MM.1S (cell line): ENCODE measurements at regions not wholly inside any gene's neighbourhood (a gene's known extent, or its start where the extent isn't known, plus 50 kb on each side); places are given as distances from the start of the nearest gene placed in this dataset.

Experiments used
- CTCF ChIP-seq: fragments of 300-600 bp; sonication (generic); IDR thresholded peaks from 2 replicates; pipeline ENCODE4 v1.5.1; 2016; ENCODE audit warnings: antibody characterized with exemption, low read length, mixed read lengths
- EZH2phosphoT487 ChIP-seq: fragments of 300-600 bp; sonication (generic); IDR thresholded peaks from 2 replicates; pipeline ENCODE4 v1.6.1; 2018; ENCODE audit warnings: antibody characterized with exemption, low read length

GRCh38 chr3:23096041-23096440 lies 107.1 kb upstream of the UBE2E2 start:
- TF ChIP-seq CTCF = no peak
- no peak for TF ChIP-seq EZH2phosphoT487
